IMR-90 (cell line): ENCODE measurements at regions not wholly inside any gene's neighbourhood (a gene's known extent, or its start where the extent isn't known, plus 50 kb on each side); places are given as distances from the start of the nearest gene placed in this dataset.

ENCODE experiments used
- CTCF ChIP-seq: conservative IDR thresholded peaks from 2 replicates; pipeline ENCODE4 v1.5.1; 2012; ENCODE audit warnings: mild to moderate bottlenecking, low read depth, low read length, improper control_type of control experiment
- MAFK ChIP-seq: IDR thresholded peaks from 2 replicates; pipeline ENCODE4 v1.6.1; 2012; ENCODE audit warnings: low read depth, low read length, improper control_type of control experiment
- MXI1 ChIP-seq: IDR thresholded peaks from 2 replicates; pipeline ENCODE4 v1.6.1; 2012; ENCODE audit warnings: low read depth, mild to moderate bottlenecking, low read length, moderate library complexity, borderline replicate concordance
- POLR2A ChIP-seq: IDR thresholded peaks from 2 replicates; pipeline ENCODE4 v1.6.1; 2012; ENCODE audit warnings: mild to moderate bottlenecking, low read depth, low read length
- RFX5 ChIP-seq: IDR thresholded peaks from 2 replicates; pipeline ENCODE4 v1.8.0; 2012; ENCODE audit warnings: low read depth, mild to moderate bottlenecking, low read length, moderate library complexity

DNA sequence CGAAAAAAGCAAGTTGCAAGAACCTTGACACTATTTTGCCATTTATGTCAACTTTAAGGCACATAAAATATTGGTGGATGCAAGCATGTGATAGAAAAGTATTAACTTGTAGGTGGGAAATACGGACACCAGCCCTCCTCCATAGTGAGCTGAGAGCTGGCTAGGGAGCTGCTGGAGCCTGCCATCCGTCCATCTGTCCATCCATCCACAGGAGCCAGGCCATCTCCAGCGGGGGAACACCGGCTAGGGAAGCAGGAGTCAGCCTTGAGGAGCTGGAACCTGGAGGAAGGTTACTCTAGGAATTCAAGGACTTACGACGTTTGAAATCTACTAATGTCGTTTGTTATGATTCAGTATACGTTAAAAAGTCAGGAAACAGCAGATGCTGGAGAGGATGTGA lies 120.7 kb upstream of the C14orf180 start:
- TF ChIP-seq CTCF (no peak), MAFK (no peak), POLR2A (no peak), MXI1 (no peak), RFX5 (no peak)
